Activated CD4-positive, alpha-beta T cell treated with anti-CD3 and anti-CD28 coated beads, Interleukin-2, amount 10 ng/mL, durations not matched to agents 24 days and 14 days (primary cell): ENCODE measurements at regions not wholly inside any gene's neighbourhood (a gene's known extent, or its start where the extent isn't known, plus 50 kb on each side); places are given as distances from the start of the nearest gene placed in this dataset.

Experiments used
- DNase-seq: peaks from one replicate; pipeline ENCODE4 v3.0.0; 2022
- H3K27ac Mint-ChIP-seq: one replicate; pipeline ENCODE4 v1.8.0; 2022; ENCODE audit warnings: mild to moderate bottlenecking, mixed read lengths
- H3K27me3 Mint-ChIP-seq: one replicate; pipeline ENCODE4 v1.8.0; 2022; ENCODE audit warnings: mixed read lengths
- H3K36me3 Mint-ChIP-seq: one replicate; pipeline ENCODE4 v1.8.0; 2022; ENCODE audit warnings: low read depth, mild to moderate bottlenecking, mixed read lengths
- H3K4me1 Mint-ChIP-seq: one replicate; pipeline ENCODE4 v1.8.0; 2021; ENCODE audit warnings: mixed read lengths
- H3K4me3 Mint-ChIP-seq: one replicate; pipeline ENCODE4 v1.8.0; 2022; ENCODE audit warnings: mild to moderate bottlenecking, moderate library complexity, mixed read lengths
- H3K9me3 Mint-ChIP-seq: one replicate; pipeline ENCODE4 v1.8.0; 2021; ENCODE audit warnings: mixed read lengths
- intact Hi-C: fragments of 100-400 bp; cut with micrococcal nuclease; formaldehyde crosslinking; loops from one replicate; pipeline ENCODE4 v1.15.1; 2023

GRCh38 chr22:48357961-48358360 is 1469.7 kb downstream of the BRD1 start:
- intact Hi-C loops: no loop called here
- H3K36me3 Mint-ChIP-seq: no peaks in the 10 kb centered on the region
- no peak overlapping the region for H3K4me3 Mint-ChIP-seq

DNA sequence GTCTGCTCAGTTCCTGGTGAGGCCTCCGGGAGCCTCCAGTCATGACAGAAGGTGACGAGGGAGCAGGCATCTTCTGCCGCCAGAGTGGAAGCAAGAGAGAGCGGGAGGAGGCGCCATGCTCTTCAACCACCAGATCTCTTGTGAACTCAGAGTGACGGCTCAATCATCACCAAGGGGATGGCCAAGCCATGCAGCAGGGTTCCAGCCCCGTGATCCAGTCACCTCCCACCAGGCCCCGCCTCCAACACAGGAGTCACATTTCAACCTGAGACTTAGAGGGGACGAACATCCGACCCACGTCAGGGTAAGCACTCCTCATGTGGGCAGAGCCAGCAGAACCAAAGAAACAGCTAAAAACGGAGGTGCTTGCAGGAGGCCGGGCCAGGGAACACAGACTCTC is 1470.5 kb downstream of the BRD1 start:
- no peaks in the 10 kb centered on the region for H3K36me3 Mint-ChIP-seq
- H3K27me3 Mint-ChIP-seq: no peaks in the 10 kb centered on the region
- H3K4me1 Mint-ChIP-seq: no peaks in the 10 kb centered on the region
- intact Hi-C loops: no loop called here
- H3K9me3 Mint-ChIP-seq: no peaks in the 10 kb centered on the region
- no peak overlapping the region for H3K4me3 Mint-ChIP-seq
- DNase-seq: no peak
- no peak overlapping the region for H3K27ac Mint-ChIP-seq

More at GRCh38 chr22:48357961-48358360, 1469.7 kb downstream of the BRD1 start:
- no peaks in the 10 kb centered on the region for H3K4me1 Mint-ChIP-seq
- no peaks in the 10 kb centered on the region for H3K9me3 Mint-ChIP-seq
- DNase-seq: no peak
- H3K27ac Mint-ChIP-seq: no peak overlapping the region
- H3K27me3 Mint-ChIP-seq: no peaks in the 10 kb centered on the region

DNA sequence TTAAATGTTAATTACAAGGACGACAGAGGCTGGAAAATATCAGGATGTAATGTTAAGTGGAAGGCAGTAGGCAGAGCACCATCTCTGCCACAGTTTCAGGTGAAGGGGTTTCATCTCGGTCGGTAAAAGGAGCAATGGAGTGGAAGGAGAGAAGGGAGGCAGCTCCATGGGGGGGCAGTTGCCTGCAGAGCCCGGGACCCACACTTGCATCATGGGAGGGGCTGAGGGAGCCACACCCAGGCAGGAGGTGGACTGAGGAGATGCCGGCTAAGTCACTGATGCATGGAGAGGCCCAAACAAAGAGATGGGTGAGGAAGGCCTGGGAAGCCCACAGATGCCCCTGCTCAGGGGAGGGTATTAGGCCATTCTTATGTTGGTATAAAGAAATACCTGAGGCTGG is 1470.9 kb downstream of the BRD1 start:
- H3K4me3 Mint-ChIP-seq: no peak overlapping the region
- no peaks in the 10 kb centered on the region for H3K4me1 Mint-ChIP-seq
- no peaks in the 10 kb centered on the region for H3K9me3 Mint-ChIP-seq

DNA sequence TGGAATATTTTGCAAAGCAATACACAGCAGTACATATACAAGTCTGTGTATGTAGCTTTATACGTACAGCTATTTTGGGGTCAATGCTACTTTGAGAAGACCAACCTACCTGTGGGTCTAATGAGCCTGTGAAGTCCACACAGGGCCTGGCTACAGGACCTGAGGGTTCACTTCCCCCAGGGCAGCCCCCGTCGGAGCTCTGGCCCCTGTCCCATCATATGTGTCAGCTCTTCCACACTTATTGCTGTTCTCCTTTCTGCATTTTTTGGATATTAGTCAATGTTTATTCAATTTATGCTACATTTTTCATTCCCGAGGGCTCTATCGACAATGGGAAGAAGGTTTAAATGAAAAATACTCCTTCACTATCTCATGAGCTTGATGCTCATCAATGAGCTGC is 1473.6 kb downstream of the BRD1 start:
- no peak for DNase-seq
- Mint-ChIP-seq H3K4me1 (no peaks in the 10 kb centered on the region), H3K27ac (no peak overlapping the region), H3K9me3 (no peaks in the 10 kb centered on the region), H3K36me3 (no peaks in the 10 kb centered on the region), H3K27me3 (no peaks in the 10 kb centered on the region), H3K4me3 (no peak overlapping the region)
- intact Hi-C loops: no loop called here

More for the DNA sequence above, 1470.9 kb downstream of the BRD1 start:
- intact Hi-C loops: no loop called here
- H3K27ac Mint-ChIP-seq: no peak overlapping the region
- DNase-seq: no peak
- H3K36me3 Mint-ChIP-seq: no peaks in the 10 kb centered on the region
- H3K27me3 Mint-ChIP-seq: no peaks in the 10 kb centered on the region

GRCh38 chr22:48353116-48353947 is 1474.3 kb downstream of the BRD1 start:
- Mint-ChIP-seq H3K9me3 (no peaks in the 10 kb centered on the region), H3K36me3 (no peaks in the 10 kb centered on the region), H3K4me3 (no peak overlapping the region), H3K27ac (no peak overlapping the region), H3K27me3 (no peaks in the 10 kb centered on the region), H3K4me1 (no peaks in the 10 kb centered on the region)
- no peak for DNase-seq
- intact Hi-C loops: no loop called here

GRCh38 chr22:48352086-48352911 is 1475.4 kb downstream of the BRD1 start:
- Mint-ChIP-seq H3K4me1 (no peaks in the 10 kb centered on the region), H3K36me3 (no peaks in the 10 kb centered on the region)

GRCh38 chr22:48351376-48352085 is 1476.1 kb downstream of the BRD1 start:
- no peak overlapping the region for H3K27ac Mint-ChIP-seq
- H3K4me3 Mint-ChIP-seq: no peak overlapping the region
- intact Hi-C loops: no loop called here
- no peaks in the 10 kb centered on the region for H3K27me3 Mint-ChIP-seq
- DNase-seq: no peak
- no peaks in the 10 kb centered on the region for H3K4me1 Mint-ChIP-seq
- no peaks in the 10 kb centered on the region for H3K9me3 Mint-ChIP-seq
- H3K36me3 Mint-ChIP-seq: no peaks in the 10 kb centered on the region

More at GRCh38 chr22:48352086-48352911, 1475.4 kb downstream of the BRD1 start:
- Mint-ChIP-seq H3K27me3 (no peaks in the 10 kb centered on the region), H3K27ac (no peak overlapping the region), H3K4me3 (no peak overlapping the region), H3K9me3 (no peaks in the 10 kb centered on the region)
- DNase-seq: no peak
- intact Hi-C loops: no loop called here

- Mint-ChIP-seq H3K27ac (no peak overlapping the region), H3K4me1 (no peaks in the 10 kb centered on the region), H3K36me3 (no peaks in the 10 kb centered on the region), H3K4me3 (no peak overlapping the region), H3K27me3 (no peaks in the 10 kb centered on the region), H3K9me3 (no peaks in the 10 kb centered on the region)
- DNase-seq: no peak
- intact Hi-C loops: no loop called here
Measured at GRCh38 chr22:48350456-48350855, 1477.2 kb downstream of the BRD1 start.

DNA sequence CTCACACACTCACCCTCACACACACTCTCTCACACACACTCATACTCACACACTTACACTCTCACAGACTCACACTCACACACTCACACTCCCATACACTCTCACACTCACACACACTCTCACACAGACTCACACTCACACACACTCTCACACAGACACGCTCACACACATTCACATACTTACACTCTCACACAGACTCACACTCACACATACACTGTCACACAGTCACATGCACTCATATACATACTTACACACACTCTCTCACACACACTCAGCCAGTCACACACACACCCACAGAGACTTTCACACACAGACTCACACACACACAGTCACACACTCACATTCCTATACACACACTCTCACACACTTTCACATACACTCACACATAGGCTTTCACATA is 1478.8 kb downstream of the BRD1 start:
- Mint-ChIP-seq H3K27me3 (no peaks in the 10 kb centered on the region), H3K4me1 (no peaks in the 10 kb centered on the region), H3K27ac (no peak overlapping the region), H3K9me3 (no peaks in the 10 kb centered on the region), H3K36me3 (no peaks in the 10 kb centered on the region), H3K4me3 (no peak overlapping the region)
- DNase-seq: no peak
- intact Hi-C loops: no loop called here

- intact Hi-C loops: no loop called here
- no peak for DNase-seq
- Mint-ChIP-seq H3K27me3 (no peaks in the 10 kb centered on the region), H3K27ac (no peak overlapping the region), H3K4me1 (no peaks in the 10 kb centered on the region), H3K36me3 (no peaks in the 10 kb centered on the region), H3K4me3 (no peak overlapping the region), H3K9me3 (no peaks in the 10 kb centered on the region)
Measured at GRCh38 chr22:48347311-48347710, 1480.4 kb downstream of the BRD1 start.

- intact Hi-C loops: no loop called here
- no peaks in the 10 kb centered on the region for H3K27me3 Mint-ChIP-seq
- no peaks in the 10 kb centered on the region for H3K36me3 Mint-ChIP-seq
- no peaks in the 10 kb centered on the region for H3K9me3 Mint-ChIP-seq
- H3K27ac Mint-ChIP-seq: no peak overlapping the region
- no peak for DNase-seq
- H3K4me3 Mint-ChIP-seq: no peak overlapping the region
- no peaks in the 10 kb centered on the region for H3K4me1 Mint-ChIP-seq
Measured at GRCh38 chr22:48346911-48347310, 1480.8 kb downstream of the BRD1 start.

- Mint-ChIP-seq H3K9me3 (no peaks in the 10 kb centered on the region), H3K4me3 (no peak overlapping the region), H3K36me3 (no peaks in the 10 kb centered on the region), H3K4me1 (no peaks in the 10 kb centered on the region), H3K27ac (no peak overlapping the region), H3K27me3 (peaks cover 2% of the 10 kb centered on the region)
- intact Hi-C loops: no loop called here
- no peak for DNase-seq
Measured at GRCh38 chr22:48346311-48346710, 1481.4 kb downstream of the BRD1 start.

- Mint-ChIP-seq H3K9me3 (no peaks in the 10 kb centered on the region), H3K27me3 (peaks cover 3% of the 10 kb centered on the region), H3K27ac (no peak overlapping the region), H3K4me1 (no peaks in the 10 kb centered on the region), H3K36me3 (no peaks in the 10 kb centered on the region), H3K4me3 (no peak overlapping the region)
- DNase-seq: no peak
- intact Hi-C loops: no loop called here
Measured at GRCh38 chr22:48345631-48346030, 1482.0 kb downstream of the BRD1 start.

- H3K27ac Mint-ChIP-seq: no peak overlapping the region
Measured at GRCh38 chr22:48343461-48343860, 1484.2 kb downstream of the BRD1 start.

More at GRCh38 chr22:48343461-48343860, 1484.2 kb downstream of the BRD1 start:
- Mint-ChIP-seq H3K4me1 (no peaks in the 10 kb centered on the region), H3K27me3 (peaks cover 3% of the 10 kb centered on the region), H3K36me3 (no peaks in the 10 kb centered on the region), H3K4me3 (no peak overlapping the region), H3K9me3 (no peaks in the 10 kb centered on the region)
- no peak for DNase-seq
- intact Hi-C loops: no loop called here
